Bone marrow (tissue), 2 donors: ENCODE measurements at regions not wholly inside any gene's neighbourhood (a gene's known extent, or its start where the extent isn't known, plus 50 kb on each side); places are given as distances from the start of the nearest gene placed in this dataset.

Source experiments
- DNase-seq, 2 donors: peaks; one replicate each; lab custom pipeline; 2025; lab: John Stamatoyannopoulos, UW

DNA sequence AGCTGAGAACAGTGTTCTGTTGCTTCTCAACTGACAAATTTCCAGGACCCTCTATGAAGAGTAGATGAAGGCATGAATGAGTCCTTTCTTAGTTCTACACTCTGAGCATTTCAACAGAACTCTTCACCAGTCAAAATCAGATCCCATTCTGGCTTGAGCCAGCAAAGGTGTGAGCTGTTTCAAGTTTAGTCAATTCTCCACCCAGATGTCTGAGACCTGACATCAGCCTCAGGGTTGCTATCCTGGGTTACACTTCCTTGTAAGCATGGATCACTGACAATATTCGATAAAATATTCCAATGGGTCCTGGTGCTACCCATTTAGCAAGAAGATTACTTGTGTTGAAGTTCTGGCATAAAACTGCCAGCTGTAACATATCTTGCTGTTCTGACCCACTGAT, 97.6 kb upstream of the PPP2R3A start:
- DNase-seq, result no peak

DNA sequence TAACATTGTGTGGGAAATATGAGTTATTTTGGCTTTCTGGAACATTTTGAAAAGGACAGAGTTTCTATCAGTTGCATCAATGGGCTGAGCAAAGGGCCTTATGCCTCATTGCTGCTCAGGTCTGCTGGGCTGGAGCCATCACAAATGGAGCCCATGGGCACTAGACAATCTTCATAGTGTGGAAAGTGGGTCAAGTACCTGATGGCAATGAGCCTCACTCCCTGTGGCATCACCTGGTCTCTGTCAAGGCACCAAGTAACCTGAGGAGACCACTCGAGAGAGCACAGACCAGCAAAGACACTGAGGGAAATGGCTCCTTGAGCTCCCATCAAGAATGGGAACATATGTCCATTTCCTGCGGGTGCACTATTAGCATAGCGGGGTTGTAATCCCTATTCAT, 96.7 kb upstream of the PPP2R3A start:
- DNase-seq, result no peak

DNA sequence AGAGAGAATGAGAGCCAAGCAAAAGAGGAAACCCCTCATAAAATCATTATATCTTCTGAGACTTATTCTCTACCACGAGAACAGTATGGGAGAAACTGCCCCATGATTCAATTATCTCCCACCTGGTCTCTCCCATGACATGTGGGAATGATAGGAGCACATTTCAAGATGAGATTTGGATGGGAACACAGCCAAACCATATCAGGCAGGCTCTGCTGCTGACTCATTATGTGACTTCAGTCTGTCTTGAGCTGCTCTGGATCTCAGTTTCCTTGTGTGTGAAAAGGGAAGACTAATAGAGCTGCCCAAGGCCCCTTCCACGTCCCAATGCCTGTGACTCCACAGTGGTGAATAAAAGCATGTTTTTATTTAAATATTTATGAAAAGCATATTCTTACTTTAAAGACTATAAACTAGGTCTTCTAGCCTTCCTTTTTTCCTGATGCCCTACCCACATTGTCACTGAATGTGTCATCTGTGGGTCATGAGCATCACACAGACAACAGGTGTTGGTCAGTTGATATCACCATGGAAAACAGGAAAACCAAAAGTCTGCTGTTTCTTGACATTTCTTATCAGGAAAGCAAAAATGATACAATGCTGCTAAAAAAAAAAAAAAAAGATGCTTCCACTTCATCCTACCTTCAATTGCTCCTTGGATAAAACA, 96.0 kb upstream of the PPP2R3A start:
- no peak for DNase-seq

DNA sequence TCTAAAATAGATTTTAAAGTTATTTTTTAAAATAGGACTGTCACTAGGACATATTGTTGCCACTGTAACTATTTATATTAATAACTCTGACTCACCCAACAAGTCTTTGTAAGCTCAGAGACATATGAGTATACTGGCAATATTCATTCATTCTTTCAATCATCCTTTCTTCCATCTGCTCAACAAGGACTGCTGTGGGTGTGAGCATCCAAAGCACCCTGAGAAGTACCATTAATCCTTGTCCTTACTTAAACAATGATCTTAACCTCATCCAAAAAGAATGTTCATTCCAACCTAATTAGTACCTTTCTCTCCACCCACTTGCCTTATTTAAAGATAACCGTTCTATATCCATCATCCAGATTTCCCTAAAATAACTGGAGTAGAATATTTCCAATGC, 94.2 kb upstream of the PPP2R3A start:
- no peak for DNase-seq

DNA sequence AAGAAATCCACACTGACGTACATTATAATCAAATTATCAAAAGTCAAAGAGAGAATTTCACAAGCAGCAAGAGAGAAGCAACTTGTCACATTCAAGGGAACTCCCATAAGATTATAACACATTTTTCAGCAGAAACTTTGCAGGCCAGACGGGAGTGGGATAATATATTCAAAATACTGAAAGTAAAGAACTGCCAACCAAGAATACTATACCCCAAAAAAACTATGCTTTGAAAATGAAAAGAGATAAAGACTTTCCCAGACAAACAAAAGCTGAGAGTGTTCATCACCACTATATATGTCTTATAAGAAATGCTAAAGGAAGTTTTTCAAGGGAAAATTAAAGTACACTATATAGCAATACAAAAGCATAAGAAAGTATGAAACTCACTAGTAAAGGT, 91.5 kb upstream of the PPP2R3A start:
- DNase-seq, result no peak

DNA sequence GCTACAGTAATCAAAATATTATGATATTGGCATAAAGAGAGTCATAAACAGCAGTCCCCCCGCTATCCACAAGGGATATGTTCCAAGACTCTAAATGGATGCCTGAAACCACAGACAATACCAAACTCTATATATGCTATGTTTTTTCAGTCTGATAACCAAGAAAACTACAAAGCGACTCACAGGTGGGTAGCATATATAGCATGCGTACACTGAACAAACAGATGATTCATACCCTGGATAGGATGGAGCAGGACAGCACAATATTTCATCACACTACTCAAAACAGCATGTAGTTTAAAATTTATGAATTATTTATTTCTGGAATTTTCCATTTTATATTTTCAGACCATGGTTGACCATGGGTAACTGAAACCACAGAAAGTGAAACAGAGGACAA, 87.0 kb upstream of the PPP2R3A start:
- no peak for DNase-seq

DNA sequence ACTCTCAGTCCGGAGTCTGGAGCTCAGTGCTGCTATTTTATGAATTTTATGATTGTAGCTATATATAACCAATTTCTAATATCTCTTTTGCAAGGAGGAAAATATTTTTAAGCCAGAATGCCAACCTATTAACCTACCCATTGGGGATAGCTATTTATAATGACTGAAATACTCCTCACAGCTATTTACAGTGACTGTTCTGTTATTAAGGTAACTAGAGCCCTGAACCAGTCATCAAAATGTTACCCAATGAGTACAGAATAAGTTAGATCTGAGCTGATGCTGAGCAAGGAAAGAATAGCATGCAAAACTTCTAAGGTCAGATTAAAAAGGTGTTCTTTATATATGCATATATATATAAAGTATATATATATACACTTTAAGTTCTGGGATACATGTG, 79.6 kb upstream of the PPP2R3A start:
- no peak for DNase-seq

DNA sequence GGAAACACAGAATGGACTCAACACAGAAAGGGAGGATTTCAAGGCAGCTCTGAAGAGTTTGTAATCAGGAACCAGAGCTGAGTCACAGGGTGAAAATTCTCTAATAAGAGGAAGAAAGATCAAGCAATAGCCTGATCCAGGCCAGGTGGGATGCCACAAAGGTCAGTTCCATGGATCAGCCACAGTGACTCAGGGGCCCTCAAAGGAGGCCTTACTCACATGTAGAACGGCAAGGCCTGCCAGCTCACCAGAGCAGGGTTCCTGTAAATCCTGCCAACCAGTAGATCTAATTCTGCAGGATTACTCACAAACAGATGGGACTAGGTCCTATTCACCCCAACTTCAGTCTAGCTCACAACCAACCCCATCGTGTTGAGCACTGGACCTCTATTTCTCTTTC, 78.3 kb upstream of the PPP2R3A start:
- DNase-seq, result no peak

DNA sequence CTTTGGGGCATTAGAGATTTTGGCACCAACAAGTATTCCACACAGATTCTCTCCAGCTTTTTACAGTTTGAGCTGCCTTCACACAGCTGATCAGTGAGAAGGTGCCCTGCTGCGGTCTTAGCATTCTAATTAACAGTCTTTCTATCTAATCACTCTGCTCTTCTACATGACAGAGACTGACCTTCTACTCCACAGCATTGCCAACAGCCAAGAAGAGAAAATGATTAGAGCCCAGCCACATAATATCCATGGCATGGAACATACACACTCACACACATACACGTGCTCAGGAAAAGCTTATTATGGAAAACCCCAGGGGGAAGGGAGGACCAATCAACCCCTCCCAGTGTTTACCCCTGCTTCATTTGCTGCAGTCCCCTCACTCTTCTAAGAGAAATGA, 76.1 kb upstream of the PPP2R3A start:
- DNase-seq, result no peak

DNA sequence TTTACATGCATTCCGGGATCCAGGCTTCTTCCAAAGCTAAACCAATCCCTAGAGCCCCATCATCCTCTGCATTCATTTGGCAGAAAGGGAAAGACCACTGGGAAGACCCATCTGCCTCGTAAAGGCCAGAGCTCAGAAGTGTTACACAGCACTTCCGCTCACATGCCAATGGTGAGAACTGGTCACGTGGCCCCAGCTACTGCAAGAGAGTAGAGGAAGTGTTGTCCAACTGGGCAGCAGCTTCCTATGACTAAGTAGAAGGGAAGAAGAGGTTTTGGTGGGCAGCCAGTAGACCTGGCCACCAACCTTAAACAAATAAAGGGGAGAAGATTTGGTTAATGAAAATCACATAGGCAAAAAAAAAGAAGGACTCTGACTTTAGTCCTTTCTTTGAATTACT, 74.4 kb upstream of the PPP2R3A start:
- no peak for DNase-seq

DNA sequence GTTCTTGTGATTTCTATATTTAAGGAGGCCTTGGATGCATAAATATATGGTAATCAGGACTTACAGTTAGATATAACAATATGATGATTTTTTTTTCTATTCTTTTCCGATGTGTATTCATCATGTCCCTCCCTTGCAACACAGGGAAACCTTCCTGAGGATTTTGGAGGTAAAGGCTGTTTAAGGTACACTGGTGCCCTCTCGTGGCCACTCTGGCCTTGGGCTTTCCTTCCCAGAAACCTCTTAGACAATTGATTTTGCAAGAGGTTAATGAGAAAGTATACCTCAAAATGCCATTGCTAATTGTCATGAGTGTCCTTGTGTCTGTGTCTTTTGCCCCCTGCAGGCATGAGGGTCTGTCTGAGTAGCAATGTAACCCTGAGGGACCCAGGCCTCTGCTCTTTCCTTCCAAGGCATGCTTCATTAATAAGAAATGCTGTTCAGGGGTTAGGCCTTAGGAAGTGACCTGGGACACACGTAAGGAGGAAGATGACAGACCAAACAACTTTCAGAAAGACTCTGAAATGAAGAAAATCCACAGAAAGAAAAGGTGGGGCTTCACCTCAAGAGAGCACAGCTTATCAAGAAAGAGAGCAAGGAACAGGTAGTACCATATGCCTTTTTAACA, 70.3 kb upstream of the PPP2R3A start:
- peak in 1 of 2 donors; percentile 1 for DNase-seq

DNA sequence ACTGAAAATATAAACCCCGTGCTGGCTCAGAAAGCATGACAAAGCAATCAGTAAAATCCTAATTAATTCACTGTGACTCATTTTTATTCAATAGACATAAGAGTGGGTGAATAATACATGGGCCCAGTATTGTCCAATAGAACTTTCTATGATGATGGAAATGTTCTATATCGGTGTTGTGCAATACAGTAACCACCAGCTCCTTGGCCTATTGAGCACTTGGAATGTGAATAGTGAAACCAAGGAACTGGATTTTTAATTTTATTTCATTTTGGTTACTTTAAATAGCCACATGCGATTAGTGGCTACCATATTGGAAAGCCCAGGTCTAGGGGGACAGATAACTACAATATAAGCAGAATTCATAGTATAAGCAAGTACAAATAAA, 69.8 kb upstream of the PPP2R3A start:
- no peak for DNase-seq

DNA sequence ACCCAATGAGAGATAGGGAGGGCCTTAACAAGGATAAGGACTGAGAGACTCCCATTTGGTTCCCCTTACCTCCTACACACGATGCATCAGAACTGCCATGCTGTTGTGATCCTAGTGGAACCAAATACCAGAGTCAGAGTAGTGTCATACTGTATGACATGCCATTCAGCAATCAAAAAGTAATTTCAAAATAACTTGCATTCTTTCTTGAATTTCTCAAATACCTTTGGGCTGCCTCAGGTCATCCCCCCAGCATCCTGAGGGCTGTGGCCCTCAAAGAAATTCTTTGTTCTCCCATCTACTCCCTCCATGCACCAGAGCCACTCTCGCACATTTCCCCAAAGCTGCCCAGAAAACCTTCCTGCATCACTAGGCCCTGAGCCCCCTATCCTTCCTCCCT, 68.9 kb upstream of the PPP2R3A start:
- no peak for DNase-seq

DNA sequence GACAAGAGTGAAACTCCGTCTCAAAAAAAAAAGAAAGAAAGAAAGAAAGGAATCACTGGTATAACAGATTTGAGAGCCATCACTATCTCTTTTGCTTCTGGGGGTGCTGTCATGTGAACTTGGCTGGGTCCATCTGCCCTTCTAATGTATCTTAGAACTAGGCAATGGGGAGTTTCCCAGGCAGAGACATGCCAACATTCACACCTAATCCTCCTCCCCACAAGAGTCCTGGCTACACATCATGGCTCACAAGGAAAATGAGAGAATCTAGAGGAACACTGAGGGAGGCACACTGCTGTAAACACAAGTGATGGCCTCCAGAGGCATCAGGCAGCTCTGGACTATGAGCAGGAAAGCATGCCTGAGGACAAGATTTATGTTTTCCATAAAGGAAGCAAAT, 67.8 kb upstream of the PPP2R3A start:
- DNase-seq, result no peak

DNA sequence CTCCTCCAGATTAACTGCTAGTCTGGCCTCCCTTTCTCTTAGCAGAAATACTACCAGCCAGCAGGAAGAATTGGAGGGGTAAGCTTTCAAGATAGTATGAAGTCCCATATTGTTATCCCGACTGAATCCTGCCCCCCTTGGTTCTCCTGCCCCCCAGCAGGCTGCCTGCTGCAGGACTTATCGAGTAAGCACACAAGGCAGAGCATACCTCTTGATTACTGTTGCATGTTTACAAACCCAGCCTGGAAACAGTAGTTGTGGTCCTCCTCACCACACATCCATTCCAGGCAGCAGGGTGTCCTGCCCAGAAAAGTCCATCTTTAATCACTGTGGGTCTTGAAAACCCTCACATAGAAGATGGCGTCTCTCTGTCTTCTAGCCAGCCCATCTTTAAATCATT, 66.8 kb upstream of the PPP2R3A start:
- DNase-seq, result no peak

DNA sequence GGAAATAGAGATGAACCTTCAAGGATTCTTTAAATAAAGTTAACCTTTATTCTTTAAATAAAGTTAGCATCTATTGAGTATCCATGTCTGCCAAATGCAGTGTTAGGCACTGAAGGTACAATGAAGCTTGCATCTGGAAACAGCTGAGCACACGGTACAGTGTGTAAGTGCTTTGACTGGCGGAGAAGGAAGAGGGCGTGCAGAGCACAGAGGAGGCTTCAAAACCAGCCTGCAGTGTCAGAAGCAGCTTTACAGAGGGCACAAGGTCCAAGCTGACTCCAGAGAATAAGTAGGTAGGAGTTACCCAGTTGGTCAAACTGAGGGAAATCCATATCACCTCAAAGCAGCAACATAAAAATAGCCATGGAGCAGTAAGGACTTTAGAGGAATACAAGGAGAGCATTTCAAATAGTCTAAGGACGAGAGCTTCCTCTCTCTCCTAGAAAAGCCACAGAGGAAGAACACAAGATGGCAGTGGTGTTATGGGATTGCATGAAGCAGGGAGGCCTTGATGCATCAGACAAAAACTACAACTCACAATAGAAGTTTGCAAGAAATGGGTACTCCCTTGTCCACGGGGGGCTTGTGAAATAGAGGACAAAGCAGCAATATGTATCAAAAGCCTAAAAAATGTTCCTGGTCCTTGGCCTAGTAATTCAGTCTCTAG, 60.3 kb upstream of the PPP2R3A start:
- no peak for DNase-seq

DNA sequence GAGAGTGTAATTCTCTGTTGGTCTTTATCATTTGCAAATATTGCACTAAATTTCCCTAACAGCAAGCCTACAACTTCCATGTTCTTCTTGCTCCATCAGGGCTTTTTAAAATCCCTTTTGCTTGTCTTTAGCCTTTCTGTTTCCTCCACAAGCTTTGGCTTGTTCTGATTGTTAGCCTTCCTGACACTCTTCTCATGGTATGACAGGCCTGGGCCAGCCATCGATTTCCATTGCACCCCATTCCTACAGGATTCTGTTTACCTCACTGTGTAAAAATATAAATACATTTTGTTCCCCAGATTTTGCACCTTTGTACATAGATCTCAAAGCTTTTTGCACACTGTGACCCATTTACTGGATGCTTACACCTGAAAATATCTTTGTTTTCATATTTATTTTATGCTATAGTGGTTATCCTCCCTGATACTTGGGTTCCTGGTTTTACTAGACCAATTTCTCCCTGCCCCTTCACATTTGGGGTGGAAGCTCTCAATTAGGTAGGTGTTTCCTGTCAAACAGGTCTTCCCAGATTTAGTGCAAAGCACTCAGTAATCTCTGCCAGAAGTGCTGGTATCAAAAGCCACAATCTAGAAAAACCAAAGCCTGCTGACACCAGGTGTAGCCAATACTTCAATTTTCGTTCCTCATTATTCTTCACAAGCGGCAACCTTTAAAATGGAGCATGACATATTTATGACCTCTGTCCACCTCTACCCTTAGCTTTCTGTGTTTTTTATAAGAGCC, 57.9 kb upstream of the PPP2R3A start:
- no peak for DNase-seq

DNA sequence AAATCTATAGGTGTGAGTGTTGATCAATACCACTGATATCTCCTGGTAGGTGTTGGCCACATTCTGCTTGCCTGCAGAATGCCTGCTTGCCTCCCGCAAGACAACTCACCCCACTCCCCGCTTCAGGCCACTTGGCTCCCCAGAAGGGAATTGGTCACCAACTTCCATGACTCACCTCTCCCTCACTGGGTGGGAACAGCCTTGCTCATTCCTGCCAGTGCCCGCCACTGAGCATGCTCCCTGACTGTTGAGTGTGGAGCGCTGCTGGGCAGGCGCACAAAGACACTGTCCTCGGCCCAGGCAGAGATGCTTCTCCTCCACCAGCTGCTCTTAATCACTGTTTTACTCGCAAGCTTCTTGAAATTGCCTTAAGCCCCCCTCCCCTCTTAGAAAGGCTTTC, 57.3 kb upstream of the PPP2R3A start:
- DNase-seq, result no peak

DNA sequence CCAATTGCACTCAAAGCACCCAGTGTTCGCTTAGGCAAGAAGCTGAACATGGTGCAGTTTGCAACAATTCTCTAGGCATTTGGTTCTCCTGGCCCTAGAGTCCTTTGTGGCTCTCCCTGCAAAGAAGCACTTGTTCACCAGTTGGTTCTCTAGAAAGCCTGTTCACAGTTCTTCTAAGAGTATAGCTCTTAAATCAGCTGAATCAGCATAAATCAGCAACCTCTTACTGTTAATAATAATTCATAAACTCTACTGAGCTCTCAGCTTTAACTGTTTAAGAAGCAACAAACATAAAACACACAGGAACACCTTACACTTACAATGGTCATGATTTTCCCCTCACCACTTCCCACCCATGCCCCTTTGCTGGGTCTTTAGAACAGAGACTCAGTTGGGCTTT, 56.8 kb upstream of the PPP2R3A start:
- no peak for DNase-seq

DNA sequence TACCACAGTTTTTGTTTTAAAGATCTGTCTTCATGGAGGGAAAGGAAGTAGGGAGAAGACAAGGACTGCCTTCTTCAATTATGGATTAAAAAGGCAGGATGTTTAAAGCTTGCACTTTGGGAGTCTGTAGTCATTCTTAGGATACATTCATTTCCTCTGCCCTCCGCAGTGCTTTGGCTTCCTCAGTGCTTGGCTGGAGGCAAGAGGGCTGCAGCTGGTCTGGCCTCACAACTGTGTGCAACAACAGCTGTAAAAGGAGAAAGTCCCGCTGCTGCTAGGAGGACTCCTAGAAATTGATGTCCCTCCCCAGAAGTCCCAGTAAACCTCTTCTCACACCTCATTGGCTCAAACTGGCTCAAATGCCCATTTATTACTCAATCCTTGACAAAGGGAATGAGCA, 54.4 kb upstream of the PPP2R3A start:
- no peak for DNase-seq

DNA sequence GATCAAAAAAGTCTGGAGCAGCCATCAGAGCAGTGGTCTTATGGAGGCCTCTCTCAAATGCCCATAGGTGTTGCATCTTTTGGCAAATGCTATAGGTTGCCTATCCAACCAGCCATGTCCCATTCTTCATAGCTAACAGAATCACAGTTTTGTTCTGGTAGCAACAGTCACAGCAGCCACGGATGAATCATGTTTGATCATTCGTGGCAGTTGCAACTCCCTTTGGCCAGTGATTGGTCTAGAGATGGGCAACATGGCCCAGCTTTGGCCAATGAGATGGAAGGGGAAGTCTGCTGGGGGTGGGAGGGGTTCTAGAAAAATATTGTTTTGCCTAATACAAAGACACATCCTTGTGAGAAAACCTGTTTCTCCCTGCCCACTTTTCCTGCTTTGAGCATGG, 50.3 kb upstream of the PPP2R3A start:
- DNase-seq, result no peak
